Sigmoid colon (tissue), 4 donors: ENCODE measurements at regions not wholly inside any gene's neighbourhood (a gene's known extent, or its start where the extent isn't known, plus 50 kb on each side); places are given as distances from the start of the nearest gene placed in this dataset.

Source experiments
- EP300 ChIP-seq, 4 donors: sonication (generic); formaldehyde crosslinking; IDR thresholded peaks; one replicate each; pipeline ENCODE4 v1.6.1; 2017; ENCODE audit warnings: antibody characterized with exemption in 4 of 4
- POLR2A ChIP-seq, 2 donors: fragments of 450-650 bp; IDR thresholded peaks; one replicate each; pipeline ENCODE4 v1.6.1; 2016; ENCODE audit warnings: antibody characterized with exemption in 2 of 2, mild to moderate bottlenecking in 2 of 2, moderate library complexity in 2 of 2
- TF ChIP-seq, protein P1 (sequence below), 4 experiments: fragments of 450-650 bp in 3 of 4; fragments of 200-600 bp in 1 of 4; IDR thresholded peaks; one replicate each; pipeline ENCODE4 v1.5.1; 2016 to 2019; ENCODE audit warnings: antibody characterized with exemption in 4 of 4, mild to moderate bottlenecking in 3 of 4, moderate library complexity in 2 of 4

DNA sequence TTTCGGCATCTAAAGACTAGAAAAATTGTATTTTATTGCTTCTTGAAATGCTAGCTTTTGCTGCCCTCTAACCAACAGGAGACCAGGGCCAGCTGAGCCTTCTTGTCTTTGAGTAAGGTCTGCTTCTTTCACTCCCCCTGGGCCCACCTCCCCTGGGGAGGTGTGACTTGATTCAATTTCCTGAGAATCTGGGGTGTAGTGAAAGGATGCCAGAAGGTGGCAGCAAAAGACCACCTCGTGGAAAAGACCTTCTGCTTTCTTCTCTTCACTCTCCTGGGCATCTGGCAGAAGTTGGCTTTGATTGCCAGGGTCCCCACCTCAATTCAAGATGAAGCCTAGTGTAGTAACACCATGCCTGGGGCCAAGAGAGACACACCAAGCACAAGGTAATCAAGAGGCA lies 96.5 kb upstream of the MAOA start:
- no peak for TF ChIP-seq POLR2A (IDR thresholded peaks at IDR 0.05)
- no peak for TF ChIP-seq EP300 (IDR thresholded peaks at IDR 0.05)
- TF ChIP-seq, protein P1, sequence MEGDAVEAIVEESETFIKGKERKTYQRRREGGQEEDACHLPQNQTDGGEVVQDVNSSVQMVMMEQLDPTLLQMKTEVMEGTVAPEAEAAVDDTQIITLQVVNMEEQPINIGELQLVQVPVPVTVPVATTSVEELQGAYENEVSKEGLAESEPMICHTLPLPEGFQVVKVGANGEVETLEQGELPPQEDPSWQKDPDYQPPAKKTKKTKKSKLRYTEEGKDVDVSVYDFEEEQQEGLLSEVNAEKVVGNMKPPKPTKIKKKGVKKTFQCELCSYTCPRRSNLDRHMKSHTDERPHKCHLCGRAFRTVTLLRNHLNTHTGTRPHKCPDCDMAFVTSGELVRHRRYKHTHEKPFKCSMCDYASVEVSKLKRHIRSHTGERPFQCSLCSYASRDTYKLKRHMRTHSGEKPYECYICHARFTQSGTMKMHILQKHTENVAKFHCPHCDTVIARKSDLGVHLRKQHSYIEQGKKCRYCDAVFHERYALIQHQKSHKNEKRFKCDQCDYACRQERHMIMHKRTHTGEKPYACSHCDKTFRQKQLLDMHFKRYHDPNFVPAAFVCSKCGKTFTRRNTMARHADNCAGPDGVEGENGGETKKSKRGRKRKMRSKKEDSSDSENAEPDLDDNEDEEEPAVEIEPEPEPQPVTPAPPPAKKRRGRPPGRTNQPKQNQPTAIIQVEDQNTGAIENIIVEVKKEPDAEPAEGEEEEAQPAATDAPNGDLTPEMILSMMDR (IDR thresholded peaks at IDR 0.05), result peak; percentile 22 to 58 (median 38)
